ENCODE measurements at regions not wholly inside any gene's neighbourhood (a gene's known extent, or its start where the extent isn't known, plus 50 kb on each side); places are given as distances from the start of the nearest gene placed in this dataset.

DNA sequence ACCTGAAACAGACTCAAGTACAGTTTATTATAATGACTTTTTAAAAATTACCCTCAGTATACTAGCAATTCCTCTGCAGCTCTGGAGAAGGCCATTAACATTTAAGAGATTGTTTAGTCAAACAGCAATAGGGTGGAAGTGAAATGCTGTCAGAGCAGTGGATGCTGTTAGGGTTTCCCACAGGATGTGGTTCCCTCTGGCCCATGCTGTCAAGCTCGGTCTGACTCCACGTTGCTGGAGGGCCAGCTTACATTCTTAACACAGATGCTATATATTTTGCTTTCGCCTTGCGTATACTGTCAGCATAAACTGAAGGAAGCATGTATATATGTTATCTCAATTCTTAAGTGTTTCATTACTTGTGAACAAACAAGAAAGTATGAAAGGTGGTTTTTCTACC, 231.1 kb upstream of the COL8A1 start:
- H3K4me3 ChIP-seq (ENCODE audit: low read depth, low read length): no peak overlapping the region
- DNase-seq (ENCODE audit: low read depth, low spot score): peak; percentile 29
- in situ Hi-C loops (cut with HindIII; ENCODE audit: low sequenced_read_pairs): no loop called here
- no peak for TF ChIP-seq CTCF (IDR thresholded peaks at IDR 0.05; ENCODE audit: low read depth, low read length)

DNA sequence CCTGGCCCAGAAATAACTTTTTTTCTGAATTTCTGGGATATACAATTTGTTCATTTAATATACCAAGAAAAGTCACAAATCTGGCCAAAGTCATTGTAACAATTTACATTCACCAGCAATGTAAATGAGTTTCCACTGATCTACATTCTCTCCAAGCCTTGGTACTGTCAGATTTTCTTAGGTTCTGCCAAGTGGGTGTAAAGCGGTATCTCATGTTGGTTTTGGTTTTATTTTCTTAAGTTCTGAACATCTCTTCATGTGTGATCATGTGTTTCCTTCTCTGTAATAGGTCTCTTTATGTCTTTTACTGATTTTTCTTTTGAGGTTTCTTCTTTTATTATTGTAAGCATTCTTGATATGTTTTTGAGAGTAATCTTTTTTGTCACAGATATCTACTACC, 235.6 kb upstream of the COL8A1 start:
- DNase-seq (ENCODE audit: low read depth, low spot score): no peak
- in situ Hi-C loops (cut with HindIII; ENCODE audit: low sequenced_read_pairs): no loop called here
- H3K4me3 ChIP-seq (ENCODE audit: low read depth, low read length): no peak overlapping the region
- no peak for TF ChIP-seq CTCF (IDR thresholded peaks at IDR 0.05; ENCODE audit: low read depth, low read length)

- TF ChIP-seq CTCF (IDR thresholded peaks at IDR 0.05; ENCODE audit: low read depth, low read length): no peak
- H3K4me3 ChIP-seq (ENCODE audit: low read depth, low read length): no peak overlapping the region
- no peak for DNase-seq (ENCODE audit: low read depth, low spot score)
- in situ Hi-C loops (cut with HindIII; ENCODE audit: low sequenced_read_pairs): no loop called here
Observed at GRCh38 chr3:99400352-99400751, 238.0 kb upstream of the COL8A1 start.

DNA sequence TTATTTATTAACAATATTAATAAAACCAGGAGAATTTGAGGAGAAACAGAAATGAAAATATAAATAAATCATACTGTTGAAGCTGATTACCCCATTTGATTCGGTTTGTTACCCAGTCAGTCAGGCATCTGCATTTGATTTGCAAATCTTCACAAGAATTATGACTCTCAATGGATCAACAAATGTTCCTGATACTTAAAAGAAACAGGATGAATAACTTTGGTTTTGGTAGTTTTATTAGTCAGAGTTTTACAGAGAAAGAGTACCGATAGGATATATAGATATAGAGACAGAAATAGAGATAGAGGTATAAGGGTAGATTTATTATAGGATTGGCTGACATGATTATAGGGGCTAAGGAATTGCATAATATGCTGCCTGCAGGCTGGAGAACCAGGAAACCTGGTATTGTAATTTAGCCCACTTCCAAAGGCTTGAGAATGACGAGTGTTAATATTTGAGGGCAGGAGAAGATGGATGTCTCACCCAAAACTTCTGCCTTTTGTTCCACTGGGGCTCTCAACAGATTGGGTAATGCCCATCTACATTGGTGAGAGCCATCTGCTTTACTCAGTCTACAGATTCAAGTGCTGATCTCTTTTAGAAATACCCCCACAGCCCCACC, 241.6 kb upstream of the COL8A1 start:
- H3K4me3 ChIP-seq (ENCODE audit: low read depth, low read length): no peak overlapping the region
- in situ Hi-C loops (cut with HindIII; ENCODE audit: low sequenced_read_pairs): no loop called here
- no peak for TF ChIP-seq CTCF (IDR thresholded peaks at IDR 0.05; ENCODE audit: low read depth, low read length)
- DNase-seq (ENCODE audit: low read depth, low spot score): no peak

- in situ Hi-C loops (cut with HindIII; ENCODE audit: low sequenced_read_pairs): no loop called here
- no peak overlapping the region for H3K4me3 ChIP-seq (ENCODE audit: low read depth, low read length)
- no peak for TF ChIP-seq CTCF (IDR thresholded peaks at IDR 0.05; ENCODE audit: low read depth, low read length)
- DNase-seq (ENCODE audit: low read depth, low spot score): peak; percentile 84
Observed at GRCh38 chr3:99394831-99395778, 243.3 kb upstream of the COL8A1 start.

DNA sequence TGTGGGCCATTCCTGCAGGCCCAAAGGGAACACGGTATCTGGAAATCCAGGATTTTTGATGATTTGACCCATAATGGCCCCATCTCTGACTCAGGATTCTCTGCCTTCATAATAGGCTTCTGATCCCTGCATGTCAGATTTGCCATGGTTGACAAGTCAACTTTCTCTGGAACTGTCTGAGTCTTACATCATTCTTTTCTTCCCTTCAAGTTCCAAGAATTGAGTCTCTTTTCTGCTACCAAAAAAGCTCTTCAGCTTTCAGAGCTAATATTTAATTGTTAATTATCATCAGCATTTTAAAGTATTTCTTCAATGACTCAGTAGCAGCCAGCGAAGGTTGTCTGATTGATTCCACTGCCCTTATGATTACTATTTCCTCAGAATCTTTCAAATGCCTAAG, 244.4 kb upstream of the COL8A1 start:
- in situ Hi-C loops (cut with HindIII; ENCODE audit: low sequenced_read_pairs): no loop called here
- H3K4me3 ChIP-seq (ENCODE audit: low read depth, low read length): no peak overlapping the region
- TF ChIP-seq CTCF (IDR thresholded peaks at IDR 0.05; ENCODE audit: low read depth, low read length): no peak
- no peak for DNase-seq (ENCODE audit: low read depth, low spot score)
